WTC11 (cell line): ENCODE measurements at regions not wholly inside any gene's neighbourhood (a gene's known extent, or its start where the extent isn't known, plus 50 kb on each side); places are given as distances from the start of the nearest gene placed in this dataset.

Experiments
- ATAC-seq: fragments of 200-7000 bp; cut with Tn5 transposase; 2 replicates; pipeline ENCODE4 v1.10.0; 2021; ENCODE audit warnings: mild to moderate bottlenecking, moderate library complexity
- CTCF ChIA-PET: fragments of 300-600 bp; sonication (Branson Sonifier 250); formaldehyde crosslinking; loops from one replicate; lab custom pipeline; 2021; ENCODE audit warnings: antibody characterized with exemption; lab: Charles Lee
- POLR2A ChIA-PET: fragments of 350-600 bp; sonication (Branson Sonifier 250); formaldehyde crosslinking; loops from one replicate; lab custom pipeline; 2021; ENCODE audit warnings: antibody characterized with exemption; lab: Charles Lee
- DNase-seq: peaks from one replicate; pipeline ENCODE4 v3.0.0; 2021; ENCODE audit warnings: low spot score
- H3K27ac Mint-ChIP-seq: 2 replicates; pipeline ENCODE4 v1.8.0; 2021; ENCODE audit warnings: mixed read lengths
- H3K27me3 Mint-ChIP-seq: 2 replicates; pipeline ENCODE4 v1.8.0; 2021; ENCODE audit warnings: low read depth, mild to moderate bottlenecking, moderate library complexity, mixed read lengths
- H3K36me3 Mint-ChIP-seq: 2 replicates; pipeline ENCODE4 v1.8.0; 2021; ENCODE audit warnings: mixed read lengths
- H3K4me1 Mint-ChIP-seq: 2 replicates; pipeline ENCODE4 v1.8.0; 2022; ENCODE audit warnings: mixed read lengths
- H3K4me3 Mint-ChIP-seq: 2 replicates; pipeline ENCODE4 v1.8.0; 2021; ENCODE audit warnings: mild to moderate bottlenecking, moderate library complexity, mixed read lengths
- H3K9me3 Mint-ChIP-seq: 2 replicates; pipeline ENCODE4 v1.8.0; 2021; ENCODE audit warnings: mixed read lengths
- ARID4B ChIP-seq: sonication (generic); formaldehyde crosslinking; IDR thresholded peaks from 2 replicates; pipeline ENCODE4 v1.8.0; 2023; ENCODE audit warnings: missing genetic modification reagents, mild to moderate bottlenecking, borderline replicate concordance
- CREM ChIP-seq: sonication (generic); formaldehyde crosslinking; IDR thresholded peaks from 2 replicates; pipeline ENCODE4 v1.8.1; 2022; ENCODE audit warnings: mild to moderate bottlenecking, missing genetic modification reagents, moderate library complexity
- E2F4 ChIP-seq: sonication (generic); formaldehyde crosslinking; IDR thresholded peaks from 2 replicates; pipeline ENCODE4 v1.8.1; 2022; ENCODE audit warnings: low read depth, mild to moderate bottlenecking, moderate library complexity, missing genetic modification reagents, borderline replicate concordance
- FOXP1 ChIP-seq: sonication (generic); formaldehyde crosslinking; IDR thresholded peaks from 2 replicates; pipeline ENCODE4 v1.8.0; 2022; ENCODE audit warnings: missing genetic modification reagents, mild to moderate bottlenecking, moderate library complexity, borderline replicate concordance
- HMGA2 ChIP-seq: fragments of 250-450 bp; sonication (Bioruptor Pico); IDR thresholded peaks from 2 replicates; pipeline ENCODE4 v1.4.0; 2021; ENCODE audit warnings: mild to moderate bottlenecking, moderate library complexity
- MAX ChIP-seq: sonication (generic); formaldehyde crosslinking; IDR thresholded peaks from 2 replicates; pipeline ENCODE4 v1.8.0; 2022; ENCODE audit warnings: mild to moderate bottlenecking, missing genetic modification reagents
- NFATC4 ChIP-seq: fragments of 250-450 bp; sonication (Bioruptor Pico); IDR thresholded peaks from 2 replicates; pipeline ENCODE4 v1.9.0; 2021; ENCODE audit warnings: mild to moderate bottlenecking
- NFYB ChIP-seq: sonication (generic); formaldehyde crosslinking; conservative IDR thresholded peaks from 2 replicates; pipeline ENCODE4 v1.8.0; 2022; ENCODE audit warnings: low read depth, missing genetic modification reagents
- PRRX2 ChIP-seq: fragments of 250-450 bp; sonication (Bioruptor Pico); IDR thresholded peaks from 2 replicates; pipeline ENCODE4 v1.8.0; 2021; ENCODE audit warnings: mild to moderate bottlenecking
- SMAD3 ChIP-seq: sonication (generic); formaldehyde crosslinking; IDR thresholded peaks from 2 replicates; pipeline ENCODE4 v1.8.0; 2022; ENCODE audit warnings: missing genetic modification reagents, mild to moderate bottlenecking, borderline replicate concordance
- STAT6 ChIP-seq: sonication (generic); formaldehyde crosslinking; conservative IDR thresholded peaks from 2 replicates; pipeline ENCODE4 v1.8.1; 2023; ENCODE audit warnings: mild to moderate bottlenecking, low read depth, missing genetic modification reagents, moderate library complexity
- TEAD1 ChIP-seq: sonication (generic); formaldehyde crosslinking; IDR thresholded peaks from 2 replicates; pipeline ENCODE4 v1.8.0; 2022; ENCODE audit warnings: mild to moderate bottlenecking, missing genetic modification reagents
- ZBTB21 ChIP-seq: sonication (generic); formaldehyde crosslinking; IDR thresholded peaks from 2 replicates; pipeline ENCODE4 v1.8.1; 2023; ENCODE audit warnings: mild to moderate bottlenecking, missing genetic modification reagents, borderline replicate concordance
- ZNF219 ChIP-seq: sonication (generic); formaldehyde crosslinking; IDR thresholded peaks from 2 replicates; pipeline ENCODE4 v1.8.0; 2023; ENCODE audit warnings: missing genetic modification reagents, mild to moderate bottlenecking, borderline replicate concordance
- ZNF425 ChIP-seq: fragments of 250-450 bp; sonication (Bioruptor Pico); conservative IDR thresholded peaks from 2 replicates; pipeline ENCODE4 v1.9.0; 2021; ENCODE audit warnings: mild to moderate bottlenecking
- ZNF532 ChIP-seq: fragments of 250-450 bp; sonication (Bioruptor Pico); IDR thresholded peaks from 2 replicates; pipeline ENCODE4 v1.9.0; 2021; ENCODE audit warnings: mild to moderate bottlenecking, borderline replicate concordance
- TF ChIP-seq, protein P1 (sequence below): sonication (generic); formaldehyde crosslinking; IDR thresholded peaks from 2 replicates; pipeline ENCODE4 v1.8.1; 2022; ENCODE audit warnings: mild to moderate bottlenecking, missing genetic modification reagents, moderate library complexity, borderline replicate concordance
- TF ChIP-seq, protein P2 (sequence below): sonication (generic); formaldehyde crosslinking; IDR thresholded peaks from 2 replicates; pipeline ENCODE4 v1.8.1; 2023; ENCODE audit warnings: mild to moderate bottlenecking, missing genetic modification reagents, moderate library complexity

DNA sequence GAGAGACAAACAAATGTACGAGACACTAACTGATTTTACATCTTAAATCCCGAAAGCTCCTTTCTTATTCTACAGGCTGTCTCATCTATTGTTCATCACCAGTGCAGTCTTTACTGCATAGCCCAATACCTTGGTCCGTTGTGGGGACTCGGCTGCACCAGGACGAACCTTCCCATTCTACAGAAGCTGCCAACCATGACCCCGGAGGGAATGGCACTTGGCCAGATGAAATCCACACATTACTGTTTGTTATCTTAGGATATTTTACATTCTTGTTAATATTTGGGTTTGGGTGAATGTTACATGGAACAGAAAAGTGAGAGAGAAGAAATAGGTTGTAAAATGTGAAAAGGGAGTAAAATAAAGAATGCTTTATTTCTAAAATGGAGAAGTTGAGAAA, 195.1 kb downstream of the RFC3 start:
- Mint-ChIP-seq H3K4me1 (0 out of 2 replicates have a peak, but pooled peaks cover 2% of the 10 kb centered on the region), H3K9me3 (0 out of 2 replicates have a peak, but pooled peaks cover 5% of the 10 kb centered on the region), H3K36me3 (no peaks in the 10 kb centered on the region), H3K27ac (no peak overlapping the region), H3K4me3 (no peak overlapping the region), H3K27me3 (no peaks in the 10 kb centered on the region)
- ATAC-seq, result no peak
- POLR2A ChIA-PET, result interaction anchor here (0.6 kb wide), 1 partner anchor 46 kb away, joined by 3 read pairs; no protein-coding TSS in a partner anchor
- no peak for DNase-seq
- TF ChIP-seq ZNF425 (no peak), ZBTB21 (no peak), NFATC4 (CRISPR knock-in tag) (no peak), TEAD1 (CRISPR knock-in tag) (no peak), CREM (no peak), FOXP1 (CRISPR knock-in tag) (no peak)
- CTCF ChIA-PET, result no interaction called here

DNA sequence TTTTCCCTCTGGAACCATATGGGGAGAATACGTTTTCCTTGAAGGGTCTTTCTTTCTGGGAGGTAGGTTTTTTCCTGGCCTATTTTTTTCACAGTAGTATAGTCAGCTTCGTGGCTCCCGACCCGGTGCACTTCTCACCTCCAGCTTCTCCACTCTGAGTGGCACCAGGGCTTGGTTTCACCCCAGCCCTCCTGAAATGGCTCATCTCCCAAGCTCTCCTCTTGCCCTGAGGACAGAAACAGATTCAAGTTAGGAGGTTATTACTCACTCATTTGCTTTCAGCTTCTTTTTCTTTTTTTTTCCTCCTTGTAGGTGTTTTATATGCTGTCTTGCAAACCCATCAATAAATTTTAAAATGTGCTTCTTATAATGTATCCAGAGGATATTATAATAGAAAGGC, 199.3 kb downstream of the RFC3 start:
- H3K9me3 Mint-ChIP-seq, result peaks cover 24% of the 10 kb centered on the region
- no peak for DNase-seq
- no peaks in the 10 kb centered on the region for H3K27me3 Mint-ChIP-seq
- H3K36me3 Mint-ChIP-seq, result peaks cover 18% of the 10 kb centered on the region
- CTCF ChIA-PET, result no interaction called here
- no peak for ATAC-seq
- POLR2A ChIA-PET, result no interaction called here
- no peaks in the 10 kb centered on the region for H3K4me1 Mint-ChIP-seq
- H3K4me3 Mint-ChIP-seq, result no peak overlapping the region
- H3K27ac Mint-ChIP-seq, result no peak overlapping the region
- TF ChIP-seq SMAD3 (CRISPR knock-in tag) (no peak), ZNF219 (CRISPR knock-in tag) (no peak), NFYB (CRISPR knock-in tag) (no peak), STAT6 (CRISPR knock-in tag) (no peak), E2F4 (CRISPR knock-in tag) (no peak), PRRX2 (CRISPR knock-in tag) (no peak), ARID4B (CRISPR knock-in tag) (no peak), MAX (CRISPR knock-in tag) (no peak), HMGA2 (no peak), ZNF532 (CRISPR knock-in tag) (no peak)
- TF ChIP-seq, protein P1, sequence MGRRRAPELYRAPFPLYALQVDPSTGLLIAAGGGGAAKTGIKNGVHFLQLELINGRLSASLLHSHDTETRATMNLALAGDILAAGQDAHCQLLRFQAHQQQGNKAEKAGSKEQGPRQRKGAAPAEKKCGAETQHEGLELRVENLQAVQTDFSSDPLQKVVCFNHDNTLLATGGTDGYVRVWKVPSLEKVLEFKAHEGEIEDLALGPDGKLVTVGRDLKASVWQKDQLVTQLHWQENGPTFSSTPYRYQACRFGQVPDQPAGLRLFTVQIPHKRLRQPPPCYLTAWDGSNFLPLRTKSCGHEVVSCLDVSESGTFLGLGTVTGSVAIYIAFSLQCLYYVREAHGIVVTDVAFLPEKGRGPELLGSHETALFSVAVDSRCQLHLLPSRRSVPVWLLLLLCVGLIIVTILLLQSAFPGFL (CRISPR knock-in tag), result no peak
- TF ChIP-seq, protein P2, sequence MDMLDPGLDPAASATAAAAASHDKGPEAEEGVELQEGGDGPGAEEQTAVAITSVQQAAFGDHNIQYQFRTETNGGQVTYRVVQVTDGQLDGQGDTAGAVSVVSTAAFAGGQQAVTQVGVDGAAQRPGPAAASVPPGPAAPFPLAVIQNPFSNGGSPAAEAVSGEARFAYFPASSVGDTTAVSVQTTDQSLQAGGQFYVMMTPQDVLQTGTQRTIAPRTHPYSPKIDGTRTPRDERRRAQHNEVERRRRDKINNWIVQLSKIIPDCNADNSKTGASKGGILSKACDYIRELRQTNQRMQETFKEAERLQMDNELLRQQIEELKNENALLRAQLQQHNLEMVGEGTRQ (CRISPR knock-in tag), result no peak
